ENCODE measurements at regions not wholly inside any gene's neighbourhood (a gene's known extent, or its start where the extent isn't known, plus 50 kb on each side); places are given as distances from the start of the nearest gene placed in this dataset.
A peak's percentile ranks its signal among the peaks of the same experiment; 100 is the strongest.

DNA sequence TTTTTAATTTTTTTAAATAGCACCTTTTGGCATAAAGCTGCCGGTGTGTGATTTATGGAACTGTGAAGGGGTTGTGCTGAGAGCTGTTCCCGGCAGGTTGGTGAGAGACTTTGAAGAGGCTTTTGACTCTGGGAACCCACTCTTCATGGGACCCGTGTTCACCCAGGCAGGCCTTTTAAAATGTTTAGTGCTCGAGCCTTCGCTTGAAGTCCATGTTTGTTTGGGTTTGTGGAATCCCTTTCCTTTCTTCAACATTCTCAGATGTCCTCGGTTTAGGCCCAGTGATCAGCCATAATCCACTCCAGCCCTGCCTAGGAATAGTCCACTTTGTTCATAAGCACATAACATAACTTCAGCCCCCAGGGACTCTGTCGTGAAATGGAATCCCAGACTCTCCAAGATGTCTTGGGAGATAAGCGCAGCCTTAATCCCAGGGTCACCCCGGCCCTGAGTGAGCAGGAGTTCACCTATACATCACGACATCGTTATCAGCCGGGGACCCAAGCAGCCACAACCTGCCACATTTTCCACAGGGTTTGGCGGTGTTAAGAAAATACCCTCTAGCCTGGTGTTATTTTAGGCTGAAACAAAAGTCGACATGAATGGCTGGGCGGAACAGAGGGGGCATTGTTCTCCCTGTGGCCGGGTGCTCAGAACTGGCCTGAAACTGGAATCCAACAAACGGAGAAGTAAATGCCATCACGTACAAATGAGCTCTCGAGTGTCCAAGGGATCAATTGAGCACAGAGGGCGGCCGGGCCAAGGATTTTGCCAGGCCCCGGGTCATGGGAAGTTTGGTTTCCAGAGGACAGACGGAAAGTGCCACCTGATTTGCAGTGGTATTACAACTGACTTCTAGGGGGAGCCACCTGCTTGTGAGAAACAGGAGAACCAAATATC is 145.7 kb upstream of the IRX3 start:
- DNase-seq = no peak

DNA sequence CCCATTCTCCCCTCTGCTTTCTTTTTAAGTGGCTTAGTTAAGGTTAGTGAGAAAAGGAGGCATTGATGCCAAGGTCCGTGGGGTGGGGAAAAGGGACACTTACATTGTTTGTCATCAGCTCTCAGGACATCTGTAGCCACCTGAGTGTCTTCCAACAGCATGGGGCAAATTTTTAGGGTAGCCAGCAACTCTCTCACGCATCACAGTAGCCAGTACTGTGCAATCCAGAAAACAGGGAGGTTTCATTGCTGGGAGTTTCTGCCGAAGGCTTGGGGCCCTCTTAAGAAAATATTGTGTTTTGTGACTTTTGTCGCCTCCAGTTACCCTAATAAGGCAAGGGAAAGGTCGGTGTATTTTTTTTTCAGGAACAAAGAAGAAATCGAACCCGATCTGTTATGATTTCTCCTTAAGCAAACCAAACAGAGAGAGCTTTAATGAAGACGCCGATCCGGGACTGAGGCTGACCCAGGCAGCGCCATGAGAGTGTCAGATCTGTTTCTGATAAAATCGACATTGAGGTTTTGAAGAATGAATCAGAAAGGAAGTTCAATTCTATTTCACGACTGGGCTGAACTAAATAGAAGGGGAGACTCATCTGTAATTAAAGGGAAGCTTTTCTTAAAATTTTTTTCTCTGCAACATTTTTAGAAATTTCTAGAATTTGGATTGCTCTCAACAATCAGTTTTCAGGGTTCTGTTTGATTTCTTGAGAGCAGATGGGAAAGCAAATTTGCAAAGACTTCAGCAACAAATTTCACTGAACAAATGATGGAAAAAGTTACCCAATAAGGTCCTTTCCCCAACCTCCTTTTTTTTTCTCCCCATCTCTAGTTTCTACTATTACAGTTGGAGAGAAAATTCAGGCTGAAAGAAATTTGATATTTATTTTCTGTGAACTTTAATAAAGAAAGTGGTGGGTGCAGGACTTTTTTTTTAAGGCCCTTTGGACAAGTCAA is 144.7 kb upstream of the IRX3 start:
- no peak for DNase-seq

DNA sequence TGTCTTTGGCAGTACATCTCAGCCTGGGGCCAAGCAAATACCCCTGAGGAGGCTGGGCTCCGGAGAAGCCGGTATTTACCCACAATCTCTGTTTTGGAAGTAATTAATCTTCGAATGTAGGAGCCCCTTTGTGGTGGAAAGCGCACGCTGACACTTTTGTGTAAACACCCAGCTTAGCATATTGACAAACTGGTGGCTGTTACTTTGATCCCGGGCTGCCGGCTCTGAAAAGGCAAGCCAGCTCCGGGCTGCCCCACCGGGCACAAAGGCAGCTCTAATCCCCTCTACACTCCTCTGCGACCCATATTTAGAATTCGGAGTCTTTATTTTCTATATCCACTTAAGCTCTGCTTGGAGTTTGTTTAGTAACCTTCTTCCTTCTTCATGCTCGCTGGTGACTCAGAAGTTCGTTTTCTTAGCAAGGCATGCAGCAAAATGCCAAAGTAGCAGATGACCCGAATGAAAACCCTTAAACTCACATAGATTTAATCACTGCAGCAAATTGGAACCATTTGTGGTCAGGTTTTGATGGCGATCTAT is 144.0 kb upstream of the IRX3 start:
- DNase-seq = no peak

DNA sequence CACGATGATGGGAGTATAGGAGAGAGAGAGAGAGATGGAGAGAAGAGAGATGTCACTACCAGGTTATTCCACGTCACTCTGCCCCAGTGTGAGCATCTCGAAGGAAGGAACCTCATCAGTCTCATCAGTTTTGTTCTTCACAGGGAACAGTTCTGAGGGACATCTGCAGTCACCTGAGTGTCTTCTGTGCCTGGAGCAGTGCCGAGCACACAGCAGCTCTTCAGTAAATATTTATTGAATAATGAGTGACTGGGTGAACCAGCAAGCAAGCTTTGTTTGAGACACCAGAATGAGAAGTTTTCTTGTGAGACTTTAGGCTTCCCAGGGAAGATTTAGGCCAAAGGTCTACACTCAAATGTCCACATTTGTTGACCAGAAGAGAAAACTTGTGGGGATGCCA is 142.4 kb upstream of the IRX3 start:
- DNase-seq = no peak

DNA sequence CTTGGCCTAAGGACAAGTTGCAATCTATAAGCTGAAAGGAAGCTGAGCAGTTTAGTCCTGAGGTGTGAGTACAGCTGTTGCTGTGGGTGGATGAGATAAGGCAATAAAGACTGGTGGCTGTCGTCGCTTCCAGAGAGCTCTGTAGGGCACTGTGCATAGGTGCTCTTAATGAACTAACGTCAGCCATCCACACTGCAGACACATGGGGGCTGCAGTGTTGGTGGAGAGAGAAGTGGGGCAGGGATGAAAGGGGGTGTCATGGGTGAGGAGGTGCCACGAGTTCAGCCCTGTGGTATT is 139.9 kb upstream of the IRX3 start:
- DNase-seq = no peak

DNA sequence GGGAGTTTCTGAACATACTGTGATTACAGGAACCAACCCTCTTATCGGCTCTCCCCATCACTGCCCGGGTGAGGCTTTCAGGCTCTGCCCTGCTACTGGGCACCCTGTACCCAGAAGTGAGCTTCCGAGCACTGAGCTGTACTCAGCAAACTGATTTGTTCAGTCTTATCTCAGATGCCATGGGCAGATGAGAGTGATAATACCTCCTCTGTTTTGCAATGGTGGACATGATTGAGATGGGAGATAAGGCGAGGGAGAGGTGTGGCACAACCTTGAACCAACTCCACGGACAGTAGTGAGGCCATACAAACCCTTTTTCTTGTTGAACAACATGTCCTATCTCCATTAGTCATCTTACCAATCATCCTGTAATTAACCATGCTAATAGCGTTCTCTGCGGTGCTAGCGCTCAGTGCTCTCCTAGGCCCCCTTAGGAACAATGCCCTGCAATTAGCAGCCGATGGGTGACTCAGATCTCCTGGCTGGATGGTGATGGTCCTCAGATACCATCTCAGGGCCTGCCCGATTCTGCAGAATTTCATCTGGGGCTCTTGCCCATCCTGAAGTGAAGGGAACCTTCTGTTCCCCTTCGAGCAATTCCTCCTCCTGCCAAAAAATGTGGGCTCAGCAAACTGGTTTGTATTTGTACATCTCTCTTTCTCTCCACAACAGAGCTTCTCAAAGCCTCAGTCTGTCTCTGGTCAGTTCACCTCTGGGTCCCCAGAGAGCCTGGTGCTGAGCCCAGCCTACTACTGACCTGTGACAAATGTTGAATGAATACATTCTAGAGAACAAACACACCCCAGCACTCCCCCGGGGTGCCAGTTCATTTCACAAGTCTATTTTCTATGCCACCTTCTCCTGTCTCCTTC is 139.3 kb upstream of the IRX3 start:
- DNase-seq = no peak

DNA sequence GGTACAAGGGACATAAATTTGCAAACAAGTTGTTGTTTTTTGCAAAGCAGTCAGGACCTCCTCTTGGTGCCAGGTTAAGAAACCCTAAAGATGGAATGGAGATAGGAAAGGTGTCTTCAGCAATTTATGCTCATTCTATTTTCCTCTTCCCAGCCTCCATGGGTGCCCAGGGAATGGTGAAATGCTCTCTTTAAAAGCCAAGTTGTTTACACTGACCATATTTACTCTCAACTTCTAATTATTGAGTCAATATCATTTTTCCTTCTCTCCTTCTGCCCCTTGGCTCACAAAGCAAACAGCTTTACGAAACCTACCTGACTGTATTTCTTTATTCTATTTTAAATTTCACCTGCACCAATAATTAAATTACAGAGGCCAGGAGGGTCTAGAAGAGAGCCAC is 138.5 kb upstream of the IRX3 start:
- DNase-seq = no peak

DNA sequence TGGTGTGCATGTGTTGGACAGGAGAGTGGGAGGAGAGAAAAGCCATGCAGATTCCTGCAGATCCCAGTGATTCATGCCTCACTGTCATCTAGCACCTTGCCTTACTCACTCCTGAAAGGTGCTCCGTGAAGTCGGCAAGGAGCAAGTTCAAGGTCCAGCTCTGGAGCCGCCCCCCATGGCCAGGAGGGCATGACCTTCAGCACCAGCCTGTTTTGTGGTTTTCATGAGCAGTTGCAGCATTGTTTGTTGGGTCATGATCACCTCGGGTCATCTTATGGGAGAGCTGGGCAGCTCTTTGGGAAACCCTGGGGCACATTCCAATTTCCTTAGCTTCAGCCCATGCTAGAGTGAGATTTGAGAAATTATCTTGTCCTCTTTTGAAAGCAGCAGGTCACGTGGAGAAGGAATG is 137.5 kb upstream of the IRX3 start:
- DNase-seq = no peak

DNA sequence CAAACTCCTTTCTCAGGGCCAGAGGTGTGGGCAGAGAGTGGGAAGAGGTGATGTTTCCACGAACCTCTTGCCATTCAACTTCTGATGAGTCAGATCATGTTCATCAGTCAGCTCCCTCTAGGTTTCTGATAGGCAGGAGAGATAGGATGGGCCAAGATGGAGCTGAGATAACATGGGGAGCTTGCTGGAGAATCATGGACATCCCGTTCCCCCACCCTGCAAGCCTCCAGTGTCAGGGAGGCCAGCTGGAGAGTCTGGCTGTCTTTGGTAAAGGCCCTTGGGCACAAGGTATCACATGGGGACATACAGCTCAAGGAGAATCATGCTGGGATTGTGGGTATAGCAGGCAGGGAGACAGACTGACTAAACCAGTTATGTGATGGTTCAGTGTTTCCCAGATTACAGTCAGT is 136.0 kb upstream of the IRX3 start:
- no peak for DNase-seq

DNA sequence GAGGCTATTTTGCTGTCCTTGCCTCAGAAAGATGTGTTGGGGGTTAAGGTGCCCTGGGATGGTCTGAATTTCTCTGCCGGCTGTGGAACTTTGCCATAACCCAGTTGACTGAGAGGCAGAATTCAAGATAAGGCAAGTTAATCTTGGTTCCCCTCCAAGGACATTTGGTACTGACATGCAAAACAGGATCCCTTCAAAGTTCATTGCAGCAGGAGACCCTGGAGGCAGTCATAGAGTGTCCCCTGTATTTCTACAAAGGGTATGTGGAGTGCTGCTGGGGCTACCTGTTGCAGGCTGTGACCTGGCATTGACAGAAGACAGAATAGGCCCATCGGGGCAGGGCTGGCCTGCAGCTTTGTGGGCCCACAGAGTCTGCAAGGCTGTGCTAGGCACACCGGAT is 135.6 kb upstream of the IRX3 start:
- no peak for DNase-seq

DNA sequence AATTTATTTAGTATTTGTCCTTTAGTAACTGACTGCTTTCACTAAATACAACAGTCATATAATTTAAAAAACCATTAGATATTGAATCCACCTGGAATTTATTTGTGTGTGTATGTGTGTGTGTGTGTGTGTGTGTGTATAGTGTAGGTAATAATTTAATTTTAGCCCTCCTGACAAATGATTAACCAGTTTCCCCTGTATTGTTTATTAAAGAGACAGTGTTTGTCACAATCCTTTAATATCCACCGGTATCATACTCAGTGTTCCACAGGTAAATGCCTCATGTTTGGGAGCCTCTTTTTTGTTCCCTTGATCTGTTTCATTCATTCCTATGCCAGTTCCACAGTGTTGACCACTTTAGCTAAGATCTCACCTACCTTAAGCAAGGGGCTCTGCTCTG is 134.6 kb upstream of the IRX3 start:
- no peak for DNase-seq

DNA sequence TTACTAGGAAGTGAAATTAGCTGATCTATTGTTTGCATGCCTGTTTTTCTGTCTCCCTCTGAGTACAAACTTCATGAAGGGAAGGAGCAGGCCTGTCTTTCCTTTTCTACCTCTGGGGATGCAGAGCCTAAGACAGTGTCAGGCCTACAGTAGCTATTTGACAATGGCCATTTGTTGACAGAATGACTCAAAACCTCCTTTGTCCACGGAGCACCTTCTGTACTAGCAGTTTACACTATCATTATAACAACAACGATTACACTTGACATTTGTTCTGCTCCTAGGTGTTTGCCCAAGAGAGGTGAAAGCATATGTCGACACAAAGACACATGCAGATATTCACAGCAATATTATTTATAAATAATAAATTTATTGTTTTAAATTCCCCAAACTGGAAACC is 132.3 kb upstream of the IRX3 start:
- DNase-seq = no peak

DNA sequence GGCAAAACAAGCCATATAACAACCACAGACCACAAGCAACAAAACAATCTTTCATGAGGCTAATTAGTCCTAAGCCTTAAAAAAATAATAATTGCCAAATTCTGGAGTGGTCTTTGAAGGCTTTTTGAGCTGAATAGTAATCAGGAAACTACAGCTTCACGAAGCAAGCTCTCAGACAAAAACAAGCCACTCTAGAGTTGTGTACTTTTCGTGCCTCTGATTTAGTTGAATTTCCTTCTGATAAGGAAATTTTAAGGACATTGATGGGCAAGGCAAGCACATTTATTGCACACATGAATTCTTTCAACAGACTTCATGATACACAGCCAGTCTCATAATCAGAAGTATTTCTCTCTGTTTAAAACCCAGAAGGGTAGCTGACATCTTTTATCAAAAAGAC is 130.8 kb upstream of the IRX3 start:
- DNase-seq = peak; percentile 31

DNA sequence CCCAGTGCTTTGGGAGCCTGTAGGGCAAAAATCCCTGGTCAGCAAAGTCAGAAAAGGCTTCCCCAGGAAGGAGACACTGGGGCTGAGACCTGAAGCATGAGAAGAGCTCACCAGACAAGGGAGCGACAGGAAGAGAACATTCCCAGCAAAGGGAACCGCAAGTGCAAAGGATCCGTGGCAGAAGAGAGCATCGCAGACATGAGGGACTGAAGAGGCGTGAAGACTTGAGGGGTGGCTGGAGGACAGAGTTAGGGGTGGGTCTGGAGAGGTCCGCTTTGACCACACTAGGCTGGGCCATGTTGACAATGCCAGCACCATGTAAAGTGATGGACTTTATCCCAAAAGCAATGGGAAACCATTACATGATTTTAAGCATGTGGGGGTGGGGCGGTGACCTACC is 128.1 kb upstream of the IRX3 start:
- no peak for DNase-seq

DNA sequence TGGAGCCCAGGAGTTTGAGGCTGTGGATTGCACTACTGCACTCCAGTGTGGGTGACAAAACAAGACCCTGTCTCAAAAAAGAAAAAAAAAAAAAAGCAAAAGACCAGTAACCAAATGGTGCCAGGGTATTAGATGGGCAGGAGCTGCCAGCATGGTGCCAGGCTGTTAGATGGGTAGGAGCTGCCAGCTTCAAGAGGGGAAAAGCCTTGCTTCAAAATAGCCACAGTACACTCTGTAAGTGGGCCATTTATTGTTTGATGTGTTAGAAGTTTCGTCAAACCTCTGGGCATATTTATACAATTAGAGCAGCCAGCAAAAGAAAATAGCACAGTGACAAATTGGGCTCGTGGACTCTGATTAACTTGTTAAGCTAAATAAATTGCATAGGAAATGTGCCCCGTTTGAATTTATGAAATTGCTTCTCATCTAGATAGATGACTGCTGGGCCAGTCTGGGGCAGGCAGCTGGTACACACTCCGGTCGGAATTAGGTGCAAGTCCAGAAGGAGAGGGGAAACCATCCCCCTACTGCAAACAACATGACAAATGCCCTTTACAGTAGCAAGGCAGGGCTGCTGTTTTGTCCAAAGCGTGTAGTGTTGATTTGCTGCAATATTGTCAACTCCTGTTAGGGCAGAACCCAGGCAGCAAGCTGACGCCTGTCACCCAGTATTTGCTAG is 126.3 kb upstream of the IRX3 start:
- DNase-seq = no peak

DNA sequence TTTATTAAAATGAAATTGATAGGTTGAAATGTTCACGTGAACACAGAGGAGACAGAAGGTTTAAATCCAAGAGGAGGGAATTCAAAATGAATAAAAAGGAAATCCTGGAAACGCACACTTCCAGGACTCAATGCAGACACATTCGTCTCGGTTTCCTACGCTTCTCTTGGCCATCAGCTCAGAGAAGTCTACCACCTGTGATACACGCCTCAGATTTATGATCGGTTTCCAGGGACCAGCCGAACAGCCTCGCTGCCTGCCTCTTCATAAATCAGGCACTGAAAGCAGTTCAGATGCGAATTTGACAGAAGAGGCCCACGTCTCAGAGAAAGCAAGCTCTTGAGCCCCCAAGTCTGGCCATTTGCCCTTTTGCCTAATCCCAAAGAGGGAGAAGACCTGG is 125.5 kb upstream of the IRX3 start:
- no peak for DNase-seq

DNA sequence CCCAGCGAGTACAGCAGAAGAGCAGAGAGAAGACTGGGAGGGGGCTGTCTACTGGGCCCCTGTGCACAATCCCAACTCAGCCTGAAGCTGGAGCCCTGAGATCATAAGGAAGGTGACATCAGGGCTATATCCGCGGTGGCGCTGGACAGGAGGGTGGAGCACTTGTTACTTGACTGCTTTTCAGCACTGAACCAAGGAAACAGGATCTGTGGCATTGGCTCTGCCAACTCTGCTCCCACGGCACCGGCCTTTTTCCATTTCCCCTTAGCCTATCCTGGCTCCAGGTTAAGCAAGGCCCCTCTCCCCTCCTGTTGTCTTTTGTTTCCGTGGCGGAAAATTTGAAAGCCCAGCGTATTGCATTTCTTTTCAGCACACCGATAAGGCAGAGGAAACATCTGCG is 125.0 kb upstream of the IRX3 start:
- DNase-seq = no peak

DNA sequence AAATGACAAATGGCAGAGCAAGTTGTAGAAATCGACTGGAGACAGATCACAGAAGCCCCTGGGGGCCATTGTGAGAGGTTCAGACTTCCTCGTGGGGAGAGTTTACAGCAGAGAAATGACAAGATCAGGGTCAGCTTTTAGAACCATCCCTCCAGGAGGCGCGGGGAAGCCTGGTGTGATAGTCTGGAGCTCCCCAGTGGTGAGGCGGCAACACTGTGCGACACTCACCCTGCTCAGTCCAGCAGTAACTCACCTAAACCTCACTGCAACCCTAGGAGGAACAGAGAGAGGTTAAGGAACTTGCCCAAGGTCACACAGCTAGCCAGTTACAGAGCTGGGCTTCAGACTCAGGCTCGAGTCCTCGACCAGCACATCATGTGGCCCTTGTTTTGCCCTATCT is 123.4 kb upstream of the IRX3 start:
- no peak for DNase-seq

DNA sequence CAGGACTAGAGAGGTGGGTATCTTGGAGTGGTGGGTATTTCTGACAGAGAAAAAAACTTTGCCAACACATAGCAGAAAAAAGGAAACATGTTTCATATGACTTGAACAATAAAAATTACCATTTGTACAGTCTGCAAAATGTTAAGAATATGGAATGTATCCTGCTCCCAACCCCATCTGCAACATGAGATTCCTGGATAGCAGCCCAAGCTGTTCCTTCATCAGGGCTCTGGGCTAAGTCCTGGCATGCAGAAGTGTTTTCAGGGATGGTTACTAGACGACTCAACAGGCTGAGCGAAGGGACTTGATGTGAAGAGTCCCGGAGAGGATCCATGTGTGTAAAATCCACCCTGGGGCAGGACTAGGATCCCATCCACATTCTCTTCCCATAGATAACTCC is 121.0 kb upstream of the IRX3 start:
- DNase-seq = no peak

DNA sequence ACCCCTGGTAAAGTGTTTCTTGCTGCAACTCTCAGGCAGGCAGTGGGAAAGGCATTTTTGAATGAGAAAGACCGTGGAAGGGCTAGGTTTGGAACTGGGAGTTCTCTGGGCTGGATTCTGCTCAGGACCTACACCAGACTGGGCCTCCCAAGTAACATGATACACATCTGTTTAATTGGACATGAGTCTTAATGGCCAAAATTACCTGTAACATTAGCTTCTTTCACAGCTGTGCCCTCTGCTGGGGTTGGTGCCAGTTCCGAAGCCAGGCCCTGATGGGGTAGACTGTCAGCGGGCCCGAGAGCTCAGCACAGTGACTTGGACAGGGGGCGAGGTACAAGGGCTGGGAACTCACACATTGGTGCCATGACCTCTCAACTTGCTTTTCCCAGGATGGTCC is 118.9 kb upstream of the IRX3 start:
- no peak for DNase-seq

DNA sequence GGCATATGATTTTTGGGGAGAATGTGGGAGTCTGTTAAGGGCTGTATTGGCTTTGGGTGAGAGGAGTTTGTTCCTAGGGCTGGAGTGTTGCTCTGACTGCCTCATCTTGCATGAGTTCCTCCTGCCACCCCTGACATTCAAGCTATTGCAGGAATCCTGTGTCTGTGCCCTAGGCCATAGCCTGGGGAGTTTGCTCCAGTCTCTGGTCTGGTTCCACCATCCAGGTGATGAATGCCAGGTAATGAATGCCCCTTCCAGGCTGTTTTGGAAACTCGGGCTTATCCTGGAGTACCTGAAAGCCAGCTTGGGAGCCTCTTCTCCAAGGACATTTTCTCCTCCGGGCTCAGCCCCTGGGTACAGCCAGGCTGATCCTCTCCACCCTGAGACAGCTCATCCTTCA is 117.0 kb upstream of the IRX3 start:
- DNase-seq = no peak

DNA sequence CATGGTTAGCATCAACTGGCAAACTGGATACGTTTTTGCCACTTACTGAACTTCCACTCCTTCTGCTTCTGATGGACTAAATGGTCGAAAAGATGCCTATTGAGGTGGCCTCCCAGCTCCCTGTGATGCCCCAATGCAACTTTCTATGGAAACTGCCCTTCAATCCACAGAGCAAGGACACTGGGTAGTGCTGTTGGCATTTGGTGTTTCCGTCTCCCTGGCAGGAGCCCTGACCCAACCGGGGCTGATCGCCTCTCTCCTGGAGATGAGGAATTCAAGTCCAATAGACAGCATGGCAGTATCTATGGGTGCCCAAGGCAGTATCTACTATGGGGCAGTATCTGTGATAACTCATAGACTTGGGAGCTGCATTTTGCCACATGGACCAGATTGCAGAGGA is 116.3 kb upstream of the IRX3 start:
- no peak for DNase-seq
